NCI-H128 (cell line): ENCODE measurements at regions not wholly inside any gene's neighbourhood (a gene's known extent, or its start where the extent isn't known, plus 50 kb on each side); places are given as distances from the start of the nearest gene placed in this dataset.

Source experiments
- DNase-seq: peaks from one replicate; lab custom pipeline; 2025; ENCODE audit not compliant: unreplicated experiment; lab: John Stamatoyannopoulos, UW

DNA sequence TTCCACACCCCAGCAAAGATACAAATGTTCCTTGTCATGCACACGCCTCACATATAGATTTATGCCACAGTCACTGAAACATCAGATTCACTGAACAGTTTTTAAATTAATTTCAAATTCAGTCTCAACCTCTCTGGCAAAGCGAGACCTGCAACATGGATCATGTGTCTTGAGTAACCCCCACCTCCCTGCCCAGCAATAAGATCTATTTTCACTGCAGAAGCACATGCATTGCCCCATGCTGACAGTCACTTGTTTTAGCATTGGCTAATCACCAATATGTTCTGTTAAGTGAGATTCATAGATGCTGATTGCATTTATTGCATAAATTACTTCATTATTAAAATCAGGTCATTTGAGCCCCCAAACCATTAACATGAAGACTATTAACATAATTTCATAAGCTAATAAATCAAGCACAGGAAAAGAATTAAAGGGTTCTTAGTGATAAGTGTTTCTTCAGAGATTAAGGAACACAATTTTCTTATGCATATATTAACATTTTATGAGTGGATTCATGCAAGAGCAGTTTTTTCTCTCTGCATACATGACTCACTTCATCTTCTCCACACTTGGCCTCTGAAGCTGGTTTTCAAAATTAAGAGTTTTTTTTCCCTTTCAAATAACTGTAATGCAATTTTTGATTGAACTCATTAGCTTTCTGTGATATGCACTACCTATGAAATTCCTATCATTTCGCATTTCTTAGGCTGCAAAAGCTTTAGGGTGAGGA lies 173.2 kb upstream of the SOX4 start:
- DNase-seq = no peak

DNA sequence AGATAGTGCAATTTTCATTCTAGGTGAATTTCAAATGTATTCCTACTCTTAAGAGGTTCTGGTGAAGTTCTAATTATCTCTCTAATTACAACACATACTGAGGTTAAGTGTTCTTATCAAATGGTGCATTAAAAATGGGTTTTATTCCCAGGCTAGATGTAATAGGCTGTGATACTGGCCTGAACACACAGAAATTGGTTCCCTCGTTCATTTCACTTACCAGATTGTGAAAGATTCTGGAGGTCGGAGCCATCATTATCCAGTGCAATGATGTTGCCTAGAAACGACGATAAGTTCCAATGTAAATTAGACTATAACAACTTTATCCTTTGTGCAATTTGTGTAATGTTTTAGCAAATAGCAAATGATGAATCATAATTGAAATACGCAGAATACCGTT lies 172.6 kb upstream of the SOX4 start:
- DNase-seq = no peak

DNA sequence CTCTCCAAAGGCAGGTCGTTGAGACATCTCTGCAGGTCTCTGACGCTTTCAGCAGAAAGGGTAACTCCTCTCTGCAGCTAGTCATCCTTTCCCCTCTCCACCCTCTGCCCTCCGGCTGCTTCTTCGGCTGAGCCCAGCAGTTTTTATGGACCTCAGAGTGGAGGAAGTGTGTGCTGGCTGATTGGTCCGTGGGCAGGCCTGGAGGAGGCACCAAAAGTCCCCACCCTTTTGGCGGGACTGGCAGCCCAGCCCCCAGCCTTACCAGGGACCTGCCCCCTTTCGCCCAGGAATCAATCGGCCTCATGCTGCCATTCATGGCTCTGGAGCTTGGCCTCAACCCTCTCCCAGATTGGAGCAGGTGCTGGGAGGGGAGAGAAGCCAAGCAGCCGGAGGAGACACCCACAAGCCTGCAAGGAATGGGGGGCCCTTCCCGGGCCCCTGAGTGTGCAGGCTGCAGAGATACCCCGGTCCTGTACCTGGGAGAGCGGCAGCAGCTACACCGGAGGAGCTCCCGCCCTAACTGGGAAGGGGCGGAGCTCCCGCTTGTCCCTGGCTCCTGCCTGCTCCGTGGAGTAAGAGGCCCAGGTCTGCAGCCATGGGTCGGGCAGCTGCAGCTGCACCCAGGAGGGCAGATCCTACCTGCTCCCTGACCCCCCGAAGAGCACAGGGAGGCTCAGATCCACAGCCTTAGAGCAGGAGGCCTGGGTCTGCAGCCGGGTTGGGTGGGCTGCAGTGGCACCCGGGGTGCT lies 170.3 kb upstream of the SOX4 start:
- no peak for DNase-seq

DNA sequence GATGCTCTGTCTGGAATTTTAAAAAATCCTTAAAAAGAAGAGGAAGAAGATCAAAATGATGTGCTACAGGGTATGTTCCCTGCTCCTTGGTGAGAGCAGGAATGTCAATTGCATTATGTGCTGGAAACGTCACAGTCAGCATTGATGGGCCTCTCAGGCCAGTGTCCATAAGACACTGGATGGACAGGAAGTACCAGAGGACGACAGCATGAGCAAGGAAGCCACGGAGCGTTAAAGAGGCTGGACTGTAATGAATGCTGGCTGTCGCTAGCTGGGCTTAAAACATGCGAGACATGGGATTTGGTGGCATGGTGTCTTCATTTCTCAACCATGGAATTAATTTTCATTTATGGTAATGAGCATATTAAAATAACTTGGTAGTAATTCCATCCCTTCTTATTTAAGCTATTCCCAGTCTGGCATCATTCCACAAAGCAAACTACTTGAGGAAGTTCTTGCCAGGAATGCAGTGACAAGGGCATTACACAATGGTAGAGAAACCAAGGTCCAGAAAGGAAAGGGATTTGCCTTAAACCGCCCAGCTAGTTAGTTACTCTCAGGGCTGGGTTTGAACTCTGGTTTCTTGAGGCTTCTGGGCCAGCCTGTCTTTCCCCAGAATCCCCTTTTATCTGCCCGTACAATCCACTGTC lies 166.6 kb upstream of the SOX4 start:
- DNase-seq = no peak

DNA sequence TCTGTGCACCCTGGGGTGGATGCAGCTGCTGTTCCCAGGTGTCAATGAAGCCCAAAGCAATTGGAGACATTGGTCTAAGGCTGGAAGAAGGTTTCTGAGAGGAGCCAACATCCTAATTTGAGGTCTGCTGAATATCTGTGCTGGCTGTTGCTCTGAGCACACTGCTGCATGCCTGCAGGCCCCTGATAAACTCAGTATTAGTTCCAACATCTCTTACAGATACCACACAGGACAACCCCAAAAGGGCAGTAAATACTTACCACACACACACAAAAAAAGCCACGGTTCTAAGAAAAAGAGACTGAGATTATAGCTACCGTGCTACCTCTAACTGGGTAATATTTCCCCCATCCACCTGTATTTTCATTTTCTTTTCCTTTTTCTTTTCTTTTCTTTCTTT lies 164.3 kb upstream of the SOX4 start:
- DNase-seq = no peak

DNA sequence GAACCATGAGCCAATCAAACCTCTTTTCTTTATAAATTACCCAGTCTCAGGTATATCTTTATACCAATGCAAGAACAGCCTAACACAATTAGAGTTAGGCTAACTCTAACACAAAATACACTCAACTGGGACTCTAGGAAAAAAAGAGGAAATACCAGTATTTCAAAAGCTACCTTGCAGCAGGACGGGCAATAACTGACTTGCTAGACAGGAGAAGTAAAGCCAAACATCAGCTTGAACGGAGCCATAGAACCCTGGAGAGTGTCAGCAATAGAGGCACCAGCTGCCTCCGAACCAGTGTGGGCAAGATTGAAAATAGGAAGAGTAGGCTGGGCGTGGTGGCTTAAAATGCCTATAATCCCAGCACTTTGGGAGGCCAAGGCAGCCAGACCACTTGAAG lies 162.0 kb upstream of the SOX4 start:
- DNase-seq = no peak

DNA sequence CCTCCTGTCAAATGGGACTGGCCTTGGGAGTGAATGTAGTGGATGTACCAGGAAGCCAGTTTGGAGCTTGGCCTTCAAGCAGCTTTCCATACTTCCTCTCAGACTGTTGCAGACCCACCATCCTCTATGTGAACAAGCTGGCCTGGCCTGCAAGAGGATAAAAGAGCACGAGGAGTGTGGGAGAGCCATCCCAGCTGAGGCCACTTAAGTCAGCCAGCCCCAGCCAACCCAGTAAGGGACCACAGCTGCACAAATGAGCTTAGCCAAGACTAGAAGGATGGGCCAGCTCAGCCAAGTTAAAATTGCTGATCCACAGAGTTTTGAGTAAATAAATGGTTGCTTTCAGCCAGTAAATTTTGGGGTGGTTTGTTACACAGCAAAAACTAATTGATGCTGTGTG lies 156.9 kb upstream of the SOX4 start:
- no peak for DNase-seq

DNA sequence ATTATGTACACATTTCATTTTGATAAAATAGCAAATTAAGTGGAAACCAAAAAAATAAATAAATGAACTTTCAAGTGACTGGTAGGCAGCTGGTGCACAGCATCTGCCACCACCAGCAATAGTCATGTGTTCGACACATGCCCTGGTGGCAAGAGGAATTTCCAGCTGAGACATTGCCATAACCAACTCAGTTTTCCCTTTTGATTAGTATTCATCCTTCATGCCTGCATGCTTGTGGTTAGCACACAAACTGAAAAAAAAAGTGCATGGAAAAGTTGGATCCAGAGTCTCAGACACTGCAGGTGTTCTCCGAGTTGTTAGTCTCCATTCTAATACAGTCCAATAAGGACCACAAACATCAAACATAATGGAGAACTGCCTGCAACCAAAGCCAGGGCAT lies 156.0 kb upstream of the SOX4 start:
- DNase-seq = no peak

DNA sequence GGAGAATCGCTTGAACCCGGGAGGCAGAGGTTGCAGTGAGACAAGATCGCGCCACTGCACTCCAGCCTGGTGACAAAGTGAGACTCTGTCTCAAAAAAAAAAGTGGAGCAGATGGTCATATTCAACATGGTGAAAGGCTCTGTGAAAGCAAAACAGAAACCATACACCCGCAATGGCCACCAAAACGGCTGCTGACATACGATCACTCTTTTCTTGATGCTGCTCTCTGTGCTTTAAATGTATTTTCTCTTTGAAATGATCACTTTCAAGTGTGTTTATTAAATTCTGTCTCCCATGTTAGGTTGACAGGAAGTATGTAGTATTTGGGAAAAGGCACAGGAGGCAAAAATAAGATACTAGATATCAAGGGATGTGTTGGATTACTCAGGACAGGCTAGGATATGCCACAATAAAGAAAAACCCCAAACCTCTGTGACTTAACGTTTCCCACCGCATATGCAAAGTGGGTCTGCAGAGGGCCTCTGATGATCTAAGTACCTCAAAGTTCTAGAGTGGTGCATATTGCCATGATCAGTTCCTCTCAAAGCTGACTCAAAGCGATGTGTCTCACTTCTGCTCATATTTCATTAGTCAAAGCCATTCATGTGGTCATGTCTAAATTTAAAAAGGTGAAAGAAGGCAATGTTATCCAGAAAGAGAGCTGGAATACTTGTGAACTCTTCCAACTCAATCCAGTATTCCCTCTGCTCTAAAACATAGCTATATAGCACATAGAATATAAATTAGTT lies 155.1 kb upstream of the SOX4 start:
- no peak for DNase-seq

DNA sequence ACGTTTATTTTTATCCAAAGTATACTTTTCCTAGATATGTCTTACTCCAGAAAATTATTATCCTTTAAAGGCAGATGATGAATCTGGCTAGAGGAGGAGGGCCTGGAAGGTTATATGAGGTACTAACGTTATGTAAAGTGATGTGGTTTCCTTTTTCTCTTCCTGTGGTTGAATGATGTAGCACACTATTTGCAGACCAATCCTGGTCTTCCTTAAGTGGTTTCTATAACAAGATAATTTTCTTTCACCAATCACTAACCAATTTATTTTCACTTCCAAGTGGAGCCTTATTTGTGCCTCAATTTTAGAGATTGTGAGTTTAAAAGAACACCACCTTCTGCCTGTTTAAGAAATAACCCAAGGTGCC lies 154.6 kb upstream of the SOX4 start:
- no peak for DNase-seq

DNA sequence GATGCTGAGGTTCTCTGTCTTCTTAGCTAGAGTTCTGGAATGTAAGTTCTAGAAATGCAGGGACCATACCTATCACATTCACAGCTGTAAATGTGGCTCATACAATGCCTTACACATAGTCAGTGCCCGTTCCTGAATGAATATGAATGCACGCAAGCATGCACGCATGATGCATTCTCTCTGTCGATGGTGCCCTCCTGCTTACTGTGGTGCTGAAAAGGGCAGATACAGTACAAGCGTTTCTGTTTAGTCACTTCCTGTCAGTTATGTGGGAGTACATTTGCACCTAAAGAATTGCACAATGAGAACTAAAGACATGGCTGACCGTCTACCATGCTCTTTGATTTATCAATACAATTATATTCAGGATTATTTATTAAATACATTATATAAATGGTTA lies 152.2 kb upstream of the SOX4 start:
- no peak for DNase-seq

DNA sequence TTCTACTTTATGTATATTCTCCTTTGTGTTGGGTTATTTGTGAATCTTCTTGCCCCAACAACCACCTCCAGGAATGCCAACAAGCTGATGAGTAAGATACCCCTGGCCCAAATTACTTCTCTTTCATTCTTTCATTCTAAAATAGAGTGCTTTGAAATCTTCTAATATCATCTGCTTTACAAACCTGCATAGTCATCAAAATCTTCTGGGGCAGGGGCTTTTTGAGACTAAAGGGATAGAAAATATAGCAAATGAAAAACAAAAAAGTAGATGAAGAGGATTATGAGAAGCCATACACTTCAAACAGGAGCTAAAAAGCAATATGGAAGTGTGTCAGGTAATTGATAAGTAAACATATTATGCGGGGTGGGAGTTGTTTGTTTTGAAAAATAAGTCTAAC lies 150.7 kb upstream of the SOX4 start:
- no peak for DNase-seq

DNA sequence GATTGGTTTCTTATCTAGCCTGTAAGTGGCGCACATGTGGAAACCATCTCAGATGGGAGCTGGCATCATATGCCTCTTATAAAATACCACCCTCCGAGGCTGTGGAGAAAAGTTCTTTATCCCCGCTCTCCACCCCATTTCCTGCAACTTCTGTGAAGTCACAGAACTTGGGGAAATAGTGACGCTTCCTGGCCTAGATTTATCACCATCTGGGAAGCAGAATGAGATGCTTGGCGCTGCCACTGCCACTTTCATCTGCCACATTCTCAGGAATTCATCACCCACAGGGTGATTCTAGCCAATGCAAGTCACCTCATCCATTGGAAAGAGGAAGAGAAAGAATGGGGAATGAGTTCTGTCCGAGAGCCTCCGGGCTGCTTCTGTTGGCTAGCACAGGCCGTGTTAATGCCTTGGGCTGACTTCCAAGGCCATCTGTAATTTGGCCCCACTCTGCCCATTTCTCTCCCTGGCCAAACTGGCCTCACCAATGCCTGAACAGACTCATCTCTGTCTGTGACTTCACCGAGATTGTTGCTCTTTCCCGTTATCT lies 148.8 kb upstream of the SOX4 start:
- no peak for DNase-seq

DNA sequence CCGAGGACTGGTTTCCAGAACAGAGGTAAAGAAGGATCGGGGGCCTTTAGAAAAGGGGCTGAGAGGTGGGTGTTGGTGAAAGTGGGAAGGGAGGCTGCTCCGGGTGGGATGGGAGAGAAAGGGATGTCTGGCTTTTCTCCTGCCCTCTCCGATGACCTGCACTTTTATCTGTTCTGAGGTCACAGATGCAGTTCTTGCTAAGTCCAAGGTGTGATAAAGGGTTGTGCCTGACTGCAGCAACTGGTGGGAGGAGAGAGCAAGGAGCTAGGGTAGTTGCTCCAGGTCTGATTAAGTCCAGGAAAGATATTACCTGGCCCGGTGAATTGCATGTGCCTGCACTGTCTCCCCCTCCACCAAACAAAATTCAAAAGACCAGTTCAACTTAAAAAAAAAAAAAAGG lies 145.6 kb upstream of the SOX4 start:
- DNase-seq = no peak

DNA sequence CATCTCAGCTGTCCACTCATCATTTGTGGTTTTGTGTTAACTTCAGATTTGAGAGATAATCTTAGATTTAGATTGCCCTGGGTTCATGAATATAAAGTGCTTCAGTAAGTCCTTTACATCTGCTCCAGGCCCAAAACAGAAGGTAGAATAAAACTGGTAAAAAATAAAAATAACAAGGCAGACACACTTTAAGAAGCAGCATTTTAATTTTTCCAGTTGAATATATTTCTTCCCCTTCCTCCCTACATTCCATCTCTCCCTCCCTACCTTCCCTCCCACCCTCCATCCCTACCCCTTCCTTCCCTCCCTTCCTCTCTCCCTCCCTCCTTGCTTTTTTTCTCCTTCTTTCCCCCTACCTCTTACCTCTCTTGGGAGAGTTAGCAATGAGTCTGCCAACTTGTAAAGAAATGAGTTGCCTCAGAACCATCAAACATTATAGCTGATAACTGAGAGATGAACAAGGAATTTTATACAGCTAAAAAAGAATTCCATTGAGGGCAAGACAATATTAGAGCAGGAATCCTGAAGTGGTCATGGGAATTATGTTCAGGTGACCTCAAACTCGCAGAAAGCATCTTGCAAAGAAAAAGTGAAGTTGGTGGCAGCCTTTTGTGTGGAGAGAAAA lies 145.0 kb upstream of the SOX4 start:
- DNase-seq = no peak

DNA sequence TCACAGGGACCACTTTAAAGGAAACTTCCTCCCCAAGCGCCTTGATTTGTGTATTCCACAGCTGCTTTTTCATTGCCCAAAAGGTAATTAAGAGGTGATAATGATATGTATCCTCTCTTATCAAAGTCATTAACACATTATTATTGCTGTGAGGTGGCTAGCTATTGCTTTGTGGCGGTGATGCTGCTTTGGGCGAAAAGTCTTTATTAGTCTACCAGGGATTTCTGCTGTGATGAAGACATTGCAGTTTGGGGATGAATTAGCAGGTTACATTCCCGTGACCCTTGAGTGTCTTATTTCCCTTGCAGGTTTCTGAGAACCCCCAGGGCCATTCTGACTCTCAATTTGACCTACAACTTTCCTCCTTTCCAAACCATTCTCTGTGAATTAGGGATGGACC lies 143.4 kb upstream of the SOX4 start:
- no peak for DNase-seq

DNA sequence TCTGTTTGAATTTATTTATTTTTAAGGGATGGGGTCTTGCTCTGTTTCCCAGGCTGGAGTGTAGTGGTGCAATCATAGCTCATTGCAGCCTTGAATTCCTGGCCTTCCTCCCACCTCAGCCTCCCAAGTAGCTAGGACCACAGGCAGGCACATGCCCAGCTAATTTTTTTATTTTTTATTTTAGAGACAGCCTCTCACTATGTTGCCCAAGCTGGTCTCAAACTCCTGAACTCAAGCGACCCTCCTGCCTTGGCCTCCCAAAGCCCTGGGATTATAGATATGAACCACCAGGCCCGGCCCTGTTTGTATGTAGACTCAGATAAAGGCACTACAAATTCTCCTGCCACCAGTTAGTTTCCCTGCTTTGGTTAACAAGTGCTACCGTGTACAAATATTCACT lies 142.9 kb upstream of the SOX4 start:
- no peak for DNase-seq

DNA sequence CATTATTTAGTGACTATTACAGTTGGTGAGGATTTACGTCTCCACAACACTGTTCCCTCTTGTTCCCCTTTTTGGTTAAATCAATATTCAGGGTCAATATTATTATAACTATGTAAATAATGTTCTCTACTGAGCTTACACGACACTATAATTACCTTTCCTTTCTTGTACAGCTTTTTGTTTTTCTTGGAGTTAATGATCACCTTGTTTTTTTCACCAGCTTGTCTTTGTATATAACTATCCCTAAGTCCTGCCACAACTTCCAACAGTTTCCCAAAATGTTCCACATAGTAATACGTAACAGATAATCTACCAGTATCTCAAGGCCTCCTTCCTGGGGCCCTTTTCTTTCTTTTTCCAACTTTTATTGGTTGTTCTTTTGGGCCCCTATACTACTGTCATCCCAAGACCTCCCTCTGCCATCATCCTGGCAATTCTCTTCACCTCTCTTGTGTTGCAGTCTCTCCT lies 142.0 kb upstream of the SOX4 start:
- DNase-seq = no peak

DNA sequence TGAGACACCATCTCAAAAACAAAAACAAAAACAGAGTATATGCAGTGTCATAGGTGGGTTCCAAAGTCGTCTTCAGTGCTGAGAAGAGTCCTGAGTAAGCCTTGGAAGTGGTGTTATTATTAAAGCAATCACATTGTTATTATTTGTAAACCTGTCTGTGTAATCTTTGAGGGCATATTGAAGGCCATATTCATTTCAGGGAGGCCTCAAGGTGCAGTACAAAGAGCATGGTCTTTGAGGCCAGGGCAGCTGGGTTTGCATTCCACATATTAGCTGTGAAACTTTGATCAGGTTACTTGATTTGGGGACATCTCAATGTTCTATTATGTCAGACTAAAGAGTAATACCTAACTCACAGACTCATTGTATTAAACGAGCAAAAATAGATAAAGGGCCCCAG lies 139.3 kb upstream of the SOX4 start:
- no peak for DNase-seq

DNA sequence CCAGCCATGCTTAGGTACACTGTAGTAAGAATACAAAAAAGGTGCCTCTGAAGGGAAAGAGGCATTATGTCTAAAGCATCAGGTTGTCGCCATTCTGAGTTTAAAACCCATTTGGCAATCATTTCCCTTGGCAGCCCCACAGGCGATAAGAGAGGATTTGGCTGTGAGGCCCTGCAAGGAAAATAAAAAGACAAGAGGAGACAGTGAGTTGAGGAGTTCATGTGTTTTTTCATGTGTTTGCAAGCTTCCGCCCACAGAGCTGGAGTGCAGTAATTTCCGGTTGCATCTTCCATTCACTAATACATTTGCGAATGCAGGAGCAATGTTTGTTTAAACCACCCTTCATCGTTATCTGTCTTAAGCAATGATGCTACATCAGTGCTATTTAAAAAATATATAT lies 138.5 kb upstream of the SOX4 start:
- no peak for DNase-seq

DNA sequence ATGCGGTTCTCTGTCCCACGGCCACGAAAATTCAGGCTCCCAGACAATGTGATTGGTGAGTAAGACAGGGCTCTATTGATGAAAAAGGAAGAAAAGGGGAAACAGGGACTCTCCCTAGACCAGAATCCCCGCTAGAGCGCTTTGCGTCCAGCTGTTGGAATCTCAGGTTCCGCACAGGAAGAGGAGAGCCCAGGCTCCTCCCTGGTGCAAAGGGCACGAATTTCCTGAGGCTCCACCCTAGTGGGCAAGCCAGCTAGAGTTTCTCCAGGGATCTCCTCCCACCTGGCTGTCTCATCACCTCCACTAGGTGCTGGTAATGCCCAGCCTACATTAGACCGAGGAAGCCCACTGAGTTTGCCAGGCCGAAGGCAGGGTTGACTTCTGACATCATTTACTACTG lies 135.9 kb upstream of the SOX4 start:
- no peak for DNase-seq
